ENCODE measurements at regions not wholly inside any gene's neighbourhood (a gene's known extent, or its start where the extent isn't known, plus 50 kb on each side); places are given as distances from the start of the nearest gene placed in this dataset.

GRCh38 chr2:16140771-16141640 is 200.7 kb downstream of the MYCN start:
- DNase-seq (ENCODE audit: low read depth, low spot score): no peak

- no peak for DNase-seq (ENCODE audit: low read depth, low spot score)
Measured at GRCh38 chr2:16139663-16140615, 199.6 kb downstream of the MYCN start.

- no peak for DNase-seq (ENCODE audit: low read depth, low spot score)
Measured at GRCh38 chr2:16138811-16139662, 198.7 kb downstream of the MYCN start.

GRCh38 chr2:16137080-16137755 is 196.9 kb downstream of the MYCN start:
- no peak for DNase-seq (ENCODE audit: low read depth, low spot score)

GRCh38 chr2:16136461-16137035 is 196.2 kb downstream of the MYCN start:
- no peak for DNase-seq (ENCODE audit: low read depth, low spot score)

GRCh38 chr2:16135913-16136310 is 195.6 kb downstream of the MYCN start:
- DNase-seq (ENCODE audit: low read depth, low spot score): no peak

- DNase-seq (ENCODE audit: low read depth, low spot score): no peak
Measured at GRCh38 chr2:16135196-16135912, 195.0 kb downstream of the MYCN start.

GRCh38 chr2:16134436-16135165 is 194.3 kb downstream of the MYCN start:
- no peak for DNase-seq (ENCODE audit: low read depth, low spot score)

GRCh38 chr2:16130906-16131400 is 190.6 kb downstream of the MYCN start:
- DNase-seq (ENCODE audit: low read depth, low spot score): no peak

GRCh38 chr2:16130541-16130880 is 190.2 kb downstream of the MYCN start:
- DNase-seq (ENCODE audit: low read depth, low spot score): no peak

- DNase-seq (ENCODE audit: low read depth, low spot score): no peak
Measured at GRCh38 chr2:16129716-16130540, 189.6 kb downstream of the MYCN start.

GRCh38 chr2:16128746-16129610 is 188.6 kb downstream of the MYCN start:
- DNase-seq (ENCODE audit: low read depth, low spot score): no peak

- DNase-seq (ENCODE audit: low read depth, low spot score): no peak
Measured at GRCh38 chr2:16127958-16128357, 187.6 kb downstream of the MYCN start.

- no peak for DNase-seq (ENCODE audit: low read depth, low spot score)
Measured at GRCh38 chr2:16127276-16127940, 187.1 kb downstream of the MYCN start.

- no peak for DNase-seq (ENCODE audit: low read depth, low spot score)
Measured at GRCh38 chr2:16126517-16127275, 186.3 kb downstream of the MYCN start.

Measured in activated naive CD8-positive, alpha-beta T cell treated with anti-CD3 and anti-CD28 coated beads, Interleukin-2, amount 50 U/mL, for 16 hours (primary cell).